Small intestine (tissue), 7 donors: ENCODE measurements at regions not wholly inside any gene's neighbourhood (a gene's known extent, or its start where the extent isn't known, plus 50 kb on each side); places are given as distances from the start of the nearest gene placed in this dataset.
A peak's percentile ranks its signal among the peaks of the same experiment; 100 is the strongest.

Experiments
- DNase-seq, 2 donors: peaks; one replicate each; pipeline versions ENCODE4 v3.0.0 to v3.0.0-alpha.2; 2013
- FAIRE-seq: peaks from 2 replicates; lab custom pipeline; 2012; peaks lifted over from hg19 to GRCh38; lab: Jason Lieb, UNC
- H3K27ac ChIP-seq, 3 donors: one replicate each; pipeline ENCODE4 v1.5.1; 2013; ENCODE audit warnings: low read length in 2 of 3, mild to moderate bottlenecking in 2 of 3, control low read depth in 1 of 3, inconsistent platforms in 1 of 3, low read depth in 1 of 3, moderate library complexity in 1 of 3
- H3K27me3 ChIP-seq, 3 donors: one replicate each; pipeline ENCODE4 v1.6.1; 2013; ENCODE audit warnings: low read length in 3 of 3, inconsistent platforms in 1 of 3; ENCODE audit not compliant: control insufficient read depth in 3 of 3, insufficient read depth in 3 of 3
- H3K36me3 ChIP-seq, 3 donors: one replicate each; pipeline ENCODE4 v1.6.1; 2013; ENCODE audit warnings: low read length in 3 of 3, inconsistent platforms in 1 of 3, low read depth in 1 of 3, mild to moderate bottlenecking in 1 of 3, moderate library complexity in 1 of 3; ENCODE audit not compliant: control insufficient read depth in 3 of 3, insufficient read depth in 2 of 3
- H3K4me1 ChIP-seq, 3 donors: one replicate each; pipeline ENCODE4 v1.6.1; 2013; ENCODE audit warnings: low read length in 2 of 3, inconsistent platforms in 1 of 3, low read depth in 1 of 3, mild to moderate bottlenecking in 1 of 3, moderate library complexity in 1 of 3; ENCODE audit not compliant: control insufficient read depth in 3 of 3, insufficient read depth in 2 of 3
- H3K4me3 ChIP-seq, 3 donors: one replicate each; pipeline ENCODE4 v1.5.1; 2013; ENCODE audit warnings: low read length in 3 of 3, control low read depth in 1 of 3, inconsistent platforms in 1 of 3, low read depth in 1 of 3, mild to moderate bottlenecking in 1 of 3, moderate library complexity in 1 of 3
- H3K9me3 ChIP-seq, 2 donors: one replicate each; pipeline ENCODE4 v1.6.1; 2013; ENCODE audit warnings: low read depth in 1 of 2, low read length in 1 of 2; ENCODE audit not compliant: control insufficient read depth in 2 of 2, insufficient read depth in 1 of 2
- WGBS, 3 donors: extraction: QIAGEN DNeasy Blood & Tissue Kit; methylation state at CpG; one replicate each; pipeline ENCODE4 v1.1.7; 2013; 5-methylcytosine and 5-hydroxymethylcytosine counted together
- donor health status: healthy with polysubstance abuse.
- donor health status: control.
- donor health status: control.
- donor health status: Bipolar disorder and iron deficiency.
- donor health status: healthy.

DNA sequence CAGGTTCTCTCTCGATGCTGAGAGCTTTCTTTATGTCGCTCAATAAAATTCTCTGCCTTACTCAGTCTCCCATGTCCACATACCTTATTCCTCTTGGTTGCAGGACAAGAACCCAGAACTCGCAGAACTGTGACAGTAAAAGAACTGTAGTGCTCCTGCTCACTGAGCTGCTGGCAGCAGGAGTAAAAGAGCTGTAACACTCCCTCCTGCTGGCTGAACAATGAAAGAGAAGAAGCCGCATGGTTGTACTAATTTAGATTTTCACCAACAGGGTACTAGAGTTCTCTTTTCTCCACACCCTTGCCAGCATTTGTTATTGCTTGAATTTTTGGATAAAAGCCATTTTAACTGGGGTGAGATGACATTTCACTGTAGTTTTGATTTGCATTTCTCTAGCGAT is 433.2 kb downstream of the GUCY1A2 start:
- no peak for FAIRE-seq
- no peaks in the 10 kb centered on the region for H3K9me3 ChIP-seq
- H3K4me3 ChIP-seq = no peak overlapping the region
- H3K27me3 ChIP-seq = no peaks in the 10 kb centered on the region
- 71 to 85% (median 80%) methylated on average over 5 of the region's 5 CpGs for WGBS, 3 donors
- H3K27ac ChIP-seq = no peak overlapping the region
- H3K4me1 ChIP-seq = no peaks in the 10 kb centered on the region
- peak; percentile 23 to 33 for DNase-seq
- no peaks in the 10 kb centered on the region for H3K36me3 ChIP-seq

DNA sequence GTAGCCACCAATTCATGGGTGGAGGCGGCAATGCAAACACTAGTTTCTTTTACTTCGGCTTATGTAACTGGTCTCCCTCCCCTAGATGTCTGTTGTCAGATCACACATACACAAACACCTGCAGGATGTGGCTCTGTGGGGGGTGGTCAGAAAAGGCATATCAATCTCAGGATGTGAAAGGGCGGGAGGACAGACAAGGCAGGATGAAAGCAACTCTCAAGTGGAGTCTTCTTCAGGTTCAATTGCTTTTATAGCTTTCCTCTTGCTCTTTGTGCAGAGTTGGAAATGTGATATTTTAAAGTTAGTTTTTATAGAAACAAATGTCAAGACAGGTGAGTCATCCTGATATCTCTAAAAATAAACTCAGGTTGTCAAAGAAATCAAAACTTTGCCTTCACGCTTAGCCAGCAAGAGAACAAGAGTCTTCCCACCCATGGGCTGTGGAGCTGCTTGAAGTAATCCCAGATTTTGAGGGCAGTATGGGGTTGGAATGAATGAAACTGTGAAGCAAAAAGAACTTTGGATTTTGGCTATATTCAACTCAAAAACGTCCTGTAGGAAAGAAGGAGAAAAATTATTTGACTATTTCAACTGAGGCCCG is 423.4 kb downstream of the GUCY1A2 start:
- FAIRE-seq = no peak

DNA sequence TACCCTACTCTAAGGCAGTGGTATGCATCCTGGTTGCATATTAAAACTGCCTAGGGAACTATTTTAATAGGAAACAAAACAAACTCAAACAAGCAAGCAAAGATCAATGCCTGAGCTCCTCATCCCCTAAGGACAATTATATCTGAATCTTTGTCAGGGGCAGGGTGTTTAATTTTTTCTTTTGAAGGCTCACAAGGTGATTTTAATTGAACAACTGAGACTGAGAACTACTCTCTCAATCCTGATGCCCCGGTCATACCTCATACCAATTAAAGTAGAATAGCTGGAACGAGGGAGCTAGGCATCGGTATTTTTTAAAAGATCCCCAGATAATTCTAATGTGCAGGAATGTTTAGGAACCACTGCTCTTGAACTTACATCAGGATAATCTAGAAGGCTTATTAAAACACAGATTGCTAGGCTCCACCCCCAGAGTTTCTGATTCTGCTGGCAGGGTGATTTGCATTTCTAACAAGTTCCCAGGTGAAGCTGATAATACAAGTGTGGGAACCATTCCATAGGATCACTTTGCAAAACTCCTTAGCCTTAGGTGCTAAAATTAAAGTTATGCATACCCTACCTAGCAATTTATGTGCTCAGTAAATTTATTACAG is 416.5 kb downstream of the GUCY1A2 start:
- no peaks in the 10 kb centered on the region for H3K27me3 ChIP-seq
- DNase-seq (no peak), FAIRE-seq (no peak)
- H3K4me1 ChIP-seq = no peaks in the 10 kb centered on the region
- no peak overlapping the region for H3K4me3 ChIP-seq
- no peak overlapping the region for H3K27ac ChIP-seq
- WGBS, 3 donors = 89 to 94% (median 91%) methylated on average over 3 of the region's 3 CpGs
- no peaks in the 10 kb centered on the region for H3K36me3 ChIP-seq
- H3K9me3 ChIP-seq = no peaks in the 10 kb centered on the region

More for the DNA sequence above, 423.4 kb downstream of the GUCY1A2 start:
- WGBS, 3 donors = 75 to 76% (median 76%) methylated on average over 6 of the region's 6 CpGs
- Histone ChIP-seq H3K27me3 (no peaks in the 10 kb centered on the region), H3K4me1 (no peaks in the 10 kb centered on the region), H3K4me3 (no peak overlapping the region), H3K36me3 (no peaks in the 10 kb centered on the region), H3K27ac (no peak overlapping the region), H3K9me3 (no peaks in the 10 kb centered on the region)
- DNase-seq = no peak

DNA sequence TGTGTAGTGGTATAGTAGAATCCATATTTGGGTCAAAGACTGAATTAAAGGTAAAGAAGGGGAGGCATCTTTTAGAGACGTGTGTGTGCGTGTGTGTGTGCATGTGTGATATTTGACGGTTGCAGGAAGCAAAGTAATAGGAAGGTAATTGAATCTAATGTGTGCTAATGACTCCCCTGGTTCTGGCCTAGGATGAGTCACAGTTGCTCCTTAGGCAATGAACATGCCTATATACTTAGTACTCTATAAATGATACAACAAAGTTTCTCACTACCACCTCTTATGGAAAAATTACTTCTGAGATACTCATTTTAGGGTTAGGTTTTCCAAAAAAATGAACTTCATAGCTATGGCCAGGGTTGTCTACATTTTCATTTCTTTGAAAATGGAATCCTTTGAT is 409.6 kb downstream of the GUCY1A2 start:
- no peak for FAIRE-seq
- DNase-seq = no peak
- WGBS, 3 donors = 90 to 94% (median 91%) methylated on average over 3 of the region's 3 CpGs

DNA sequence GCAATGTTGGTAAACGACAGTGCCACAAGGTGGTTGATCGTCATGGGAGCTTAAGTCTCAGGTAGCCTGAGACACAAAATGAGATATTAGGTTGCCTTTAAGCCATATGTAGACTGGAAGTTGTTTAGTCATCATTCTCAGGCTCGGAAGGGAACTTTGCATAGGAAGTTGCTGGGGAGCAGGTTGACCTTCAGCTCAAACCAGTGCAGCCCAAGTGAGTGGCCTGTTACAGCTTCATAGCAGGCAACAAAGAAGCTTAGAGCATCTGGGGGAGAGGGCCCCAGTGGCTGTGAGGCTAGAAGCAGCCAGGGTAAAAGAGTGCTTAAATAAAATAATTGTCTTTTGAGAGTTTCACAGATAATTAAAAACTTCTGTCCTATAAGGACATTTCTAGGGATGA is 404.0 kb downstream of the GUCY1A2 start:
- no peak for DNase-seq
- Histone ChIP-seq H3K27ac (no peak overlapping the region), H3K36me3 (no peaks in the 10 kb centered on the region), H3K4me3 (no peak overlapping the region), H3K9me3 (no peaks in the 10 kb centered on the region), H3K27me3 (no peaks in the 10 kb centered on the region), H3K4me1 (no peaks in the 10 kb centered on the region)
- 65 to 78% (median 70%) methylated on average over 3 of the region's 3 CpGs for WGBS, 3 donors
- no peak for FAIRE-seq

More for the DNA sequence above, 409.6 kb downstream of the GUCY1A2 start:
- Histone ChIP-seq H3K4me3 (no peak overlapping the region), H3K36me3 (no peaks in the 10 kb centered on the region), H3K27ac (no peak overlapping the region), H3K9me3 (no peaks in the 10 kb centered on the region), H3K27me3 (no peaks in the 10 kb centered on the region), H3K4me1 (no peaks in the 10 kb centered on the region)

GRCh38 chr11:106619320-106619990 is 398.8 kb downstream of the GUCY1A2 start:
- 60 to 71% (median 65%) methylated on average over 2 of the region's 2 CpGs for WGBS, 3 donors
- H3K27me3 ChIP-seq = no peaks in the 10 kb centered on the region
- H3K9me3 ChIP-seq = no peaks in the 10 kb centered on the region
- no peak overlapping the region for H3K4me3 ChIP-seq
- no peak overlapping the region for H3K27ac ChIP-seq
- no peaks in the 10 kb centered on the region for H3K4me1 ChIP-seq
- DNase-seq = no peak
- FAIRE-seq = no peak
- H3K36me3 ChIP-seq = no peaks in the 10 kb centered on the region

DNA sequence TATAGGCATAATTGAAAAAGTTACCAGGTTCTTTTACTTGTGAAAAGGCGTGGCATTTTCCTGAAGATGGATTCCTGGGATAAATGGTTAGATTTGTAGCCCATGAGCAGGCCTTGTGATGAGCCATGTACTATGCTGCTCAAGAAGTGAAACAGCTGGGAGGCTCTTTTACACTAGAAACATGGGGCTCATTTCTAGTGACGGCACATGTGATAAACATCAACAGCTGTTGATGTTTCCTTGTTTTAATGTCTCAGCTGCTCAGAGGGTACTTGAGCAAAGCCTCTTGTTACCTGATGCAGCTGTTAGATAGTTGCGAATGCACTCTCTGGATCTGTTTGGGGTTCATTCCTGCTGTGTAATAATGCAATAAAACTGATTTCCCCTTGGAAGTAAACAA is 396.8 kb downstream of the GUCY1A2 start:
- H3K4me1 ChIP-seq = no peaks in the 10 kb centered on the region
- 61 to 70% (median 64%) methylated on average over 3 of the region's 3 CpGs for WGBS, 3 donors
- no peaks in the 10 kb centered on the region for H3K27me3 ChIP-seq
- H3K9me3 ChIP-seq = no peaks in the 10 kb centered on the region
- no peak for FAIRE-seq
- no peak for DNase-seq
- no peaks in the 10 kb centered on the region for H3K36me3 ChIP-seq
- H3K27ac ChIP-seq = no peak overlapping the region
- no peak overlapping the region for H3K4me3 ChIP-seq
